ENCODE measurements at regions not wholly inside any gene's neighbourhood (a gene's known extent, or its start where the extent isn't known, plus 50 kb on each side); places are given as distances from the start of the nearest gene placed in this dataset.
"Not testable (repeated sequence)": the region's sequence is repeated elsewhere in the genome, so short reads cannot be mapped to it uniquely, and the experiment has no call there.

GRCh38 chr11:64428693-64429092, 69.7 kb downstream of the RPS6KA4 start:
- Histone ChIP-seq H3K27ac (ENCODE audit: low read depth in 1 of 2, low read length in 1 of 2) (no peak overlapping the region), H3K4me3 (ENCODE audit: low read length in 2 of 2) (no peak overlapping the region), H3K4me1 (ENCODE audit: control insufficient read depth in 2 of 2, insufficient read depth in 2 of 2, low read length in 2 of 2) (no peaks in the 10 kb centered on the region), H3K36me3 (ENCODE audit: control insufficient read depth in 2 of 2, insufficient read depth in 2 of 2, low read length in 1 of 2) (no peaks in the 10 kb centered on the region), H3K9me3 (ENCODE audit: control insufficient read depth in 2 of 2, insufficient read depth in 1 of 2, low read length in 1 of 2) (peaks cover 0 to 7% of the 10 kb centered on the region in 2 donors), H3K27me3 (ENCODE audit: control insufficient read depth in 2 of 2, insufficient read depth in 1 of 2, low read length in 1 of 2) (no peaks in the 10 kb centered on the region)
- no peak for DNase-seq (ENCODE audit: low read depth in 6 of 9, low spot score in 9 of 9)
- WGBS = 91% methylated on average over 12 of the region's 12 CpGs

DNA sequence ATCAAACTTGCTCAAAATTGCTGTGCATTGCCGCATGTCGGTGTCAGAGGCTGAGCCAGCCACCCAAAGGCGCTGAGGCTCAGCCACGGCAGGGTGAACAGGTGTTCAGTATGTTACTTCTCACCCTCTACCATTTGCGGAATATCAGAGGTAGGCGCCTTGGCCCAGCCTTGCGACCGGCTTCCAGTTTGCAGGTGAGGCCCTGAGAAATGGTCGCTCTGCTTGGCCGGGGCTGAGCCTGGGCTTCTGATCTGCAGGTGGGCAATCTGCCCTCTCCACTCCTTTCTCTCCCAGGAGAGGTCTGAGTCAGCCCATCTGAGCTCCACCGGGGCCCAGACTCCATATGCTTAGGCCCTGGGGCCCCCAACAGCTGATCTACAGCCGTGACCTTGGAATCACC, 71.0 kb downstream of the RPS6KA4 start:
- H3K4me3 ChIP-seq (ENCODE audit: low read length in 2 of 2) = no peak overlapping the region
- no peaks in the 10 kb centered on the region for H3K4me1 ChIP-seq (ENCODE audit: control insufficient read depth in 2 of 2, insufficient read depth in 2 of 2, low read length in 2 of 2)
- peaks cover 0 to 7% of the 10 kb centered on the region in 2 donors for H3K9me3 ChIP-seq (ENCODE audit: control insufficient read depth in 2 of 2, insufficient read depth in 1 of 2, low read length in 1 of 2)
- H3K36me3 ChIP-seq (ENCODE audit: control insufficient read depth in 2 of 2, insufficient read depth in 2 of 2, low read length in 1 of 2) = no peaks in the 10 kb centered on the region
- H3K27me3 ChIP-seq (ENCODE audit: control insufficient read depth in 2 of 2, insufficient read depth in 1 of 2, low read length in 1 of 2) = no peaks in the 10 kb centered on the region
- H3K27ac ChIP-seq (ENCODE audit: low read depth in 1 of 2, low read length in 1 of 2) = no peak overlapping the region
- whole genome bisulfite sequencing = 98% methylated on average over 12 of the region's 12 CpGs
- no peak for DNase-seq (ENCODE audit: low read depth in 6 of 9, low spot score in 9 of 9)

DNA sequence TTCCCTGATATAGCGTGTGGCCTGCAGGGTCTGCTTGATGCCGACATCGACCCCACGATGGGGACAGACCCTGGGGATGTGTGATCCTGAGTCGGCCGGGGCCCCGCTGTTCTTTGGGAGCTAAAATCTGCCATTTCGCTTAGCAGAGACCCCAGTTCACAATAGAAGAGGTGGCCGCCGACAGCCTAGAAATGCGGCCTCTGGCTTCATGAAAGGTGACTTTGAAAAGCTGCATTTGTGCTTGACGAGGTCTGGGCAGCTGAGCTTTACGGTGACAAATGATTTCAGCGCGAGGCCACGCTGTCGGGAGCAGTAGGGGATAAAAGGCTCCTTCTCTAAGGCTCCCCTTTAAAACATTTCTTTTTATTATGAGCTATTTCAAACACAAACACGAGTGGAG, 71.7 kb downstream of the RPS6KA4 start:
- Histone ChIP-seq H3K36me3 (ENCODE audit: control insufficient read depth in 2 of 2, insufficient read depth in 2 of 2, low read length in 1 of 2) (no peaks in the 10 kb centered on the region), H3K4me1 (ENCODE audit: control insufficient read depth in 2 of 2, insufficient read depth in 2 of 2, low read length in 2 of 2) (no peaks in the 10 kb centered on the region), H3K27me3 (ENCODE audit: control insufficient read depth in 2 of 2, insufficient read depth in 1 of 2, low read length in 1 of 2) (no peaks in the 10 kb centered on the region), H3K9me3 (ENCODE audit: control insufficient read depth in 2 of 2, insufficient read depth in 1 of 2, low read length in 1 of 2) (peaks cover 0 to 7% of the 10 kb centered on the region in 2 donors), H3K4me3 (ENCODE audit: low read length in 2 of 2) (no peak overlapping the region), H3K27ac (ENCODE audit: low read depth in 1 of 2, low read length in 1 of 2) (no peak overlapping the region)
- 94% methylated on average over 18 of the region's 18 CpGs for WGBS
- DNase-seq (ENCODE audit: low read depth in 6 of 9, low spot score in 9 of 9) = no peak

DNA sequence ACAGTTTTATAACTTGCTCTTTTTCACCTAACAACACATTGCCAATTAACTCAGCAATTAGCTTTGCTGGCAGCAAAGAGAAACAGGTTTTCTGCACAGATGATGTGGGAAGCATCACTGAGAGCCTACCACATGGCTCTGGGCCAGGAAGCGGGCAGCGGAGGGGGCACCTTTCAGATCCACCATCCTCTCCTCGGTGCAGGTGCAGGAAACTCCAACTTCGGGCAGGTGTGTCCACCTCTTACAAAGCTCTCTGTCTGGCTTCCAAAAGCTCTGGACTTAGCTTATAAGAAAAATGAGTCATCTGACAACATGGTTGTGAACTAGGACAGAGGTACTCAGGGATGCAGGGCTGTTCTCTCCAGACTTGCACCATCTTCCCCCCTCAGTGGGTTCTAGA, 77.0 kb downstream of the RPS6KA4 start:
- peaks cover 2% of the 10 kb centered on the region in 2 donors for H3K27me3 ChIP-seq (ENCODE audit: control insufficient read depth in 2 of 2, insufficient read depth in 1 of 2, low read length in 1 of 2)
- WGBS = 29% methylated on average over 4 of the region's 4 CpGs

DNA sequence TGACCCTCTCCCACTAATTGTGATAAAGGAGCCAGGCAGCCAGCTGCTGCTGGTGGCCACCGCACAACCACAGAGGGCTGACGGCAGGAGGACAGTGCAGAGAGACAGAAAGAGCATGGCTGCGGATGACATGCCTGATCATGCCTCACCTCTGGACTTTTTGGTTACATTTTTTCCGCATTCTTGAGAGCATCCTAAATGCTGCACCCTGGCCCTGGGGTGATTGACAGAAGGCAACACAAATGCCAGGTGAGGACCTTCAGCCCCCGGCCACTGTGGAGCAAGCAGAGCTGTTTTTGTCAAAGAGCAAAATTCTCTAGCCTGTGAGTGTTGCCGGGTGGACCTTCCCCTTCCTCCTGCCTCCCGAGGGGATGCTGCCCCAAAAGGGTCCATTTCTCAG, 78.5 kb downstream of the RPS6KA4 start:
- peaks cover 0 to under 1% of the 10 kb centered on the region in 2 donors for H3K9me3 ChIP-seq (ENCODE audit: control insufficient read depth in 2 of 2, insufficient read depth in 1 of 2, low read length in 1 of 2)
- H3K36me3 ChIP-seq (ENCODE audit: control insufficient read depth in 2 of 2, insufficient read depth in 2 of 2, low read length in 1 of 2) = no peaks in the 10 kb centered on the region
- no peak for DNase-seq (ENCODE audit: low read depth in 6 of 9, low spot score in 9 of 9)
- no peak overlapping the region for H3K4me3 ChIP-seq (ENCODE audit: low read length in 2 of 2)
- peaks cover 0 to 5% of the 10 kb centered on the region in 2 donors for H3K4me1 ChIP-seq (ENCODE audit: control insufficient read depth in 2 of 2, insufficient read depth in 2 of 2, low read length in 2 of 2)
- 81% methylated on average over 7 of the region's 7 CpGs for WGBS
- no peak overlapping the region for H3K27ac ChIP-seq (ENCODE audit: low read depth in 1 of 2, low read length in 1 of 2)
- H3K27me3 ChIP-seq (ENCODE audit: control insufficient read depth in 2 of 2, insufficient read depth in 1 of 2, low read length in 1 of 2) = peaks cover 2 to 6% of the 10 kb centered on the region in 2 donors

More for the DNA sequence above, 77.0 kb downstream of the RPS6KA4 start:
- no peak for DNase-seq (ENCODE audit: low read depth in 6 of 9, low spot score in 9 of 9)
- no peak overlapping the region for H3K27ac ChIP-seq (ENCODE audit: low read depth in 1 of 2, low read length in 1 of 2)
- no peaks in the 10 kb centered on the region for H3K36me3 ChIP-seq (ENCODE audit: control insufficient read depth in 2 of 2, insufficient read depth in 2 of 2, low read length in 1 of 2)
- H3K4me3 ChIP-seq (ENCODE audit: low read length in 2 of 2) = no peak overlapping the region
- H3K4me1 ChIP-seq (ENCODE audit: control insufficient read depth in 2 of 2, insufficient read depth in 2 of 2, low read length in 2 of 2) = peaks cover 0 to 5% of the 10 kb centered on the region in 2 donors
- peaks cover 0 to 7% of the 10 kb centered on the region in 2 donors for H3K9me3 ChIP-seq (ENCODE audit: control insufficient read depth in 2 of 2, insufficient read depth in 1 of 2, low read length in 1 of 2)

GRCh38 chr11:64438986-64439771, 80.2 kb downstream of the RPS6KA4 start:
- no peaks in the 10 kb centered on the region for H3K9me3 ChIP-seq (ENCODE audit: control insufficient read depth in 2 of 2, insufficient read depth in 1 of 2, low read length in 1 of 2)
- WGBS = 90% methylated on average over 22 of the region's 22 CpGs
- no peak for DNase-seq (ENCODE audit: low read depth in 6 of 9, low spot score in 9 of 9)
- no peaks in the 10 kb centered on the region for H3K36me3 ChIP-seq (ENCODE audit: control insufficient read depth in 2 of 2, insufficient read depth in 2 of 2, low read length in 1 of 2)
- H3K4me3 ChIP-seq (ENCODE audit: low read length in 2 of 2) = no peak overlapping the region
- peaks cover 2 to 6% of the 10 kb centered on the region in 2 donors for H3K27me3 ChIP-seq (ENCODE audit: control insufficient read depth in 2 of 2, insufficient read depth in 1 of 2, low read length in 1 of 2)
- peaks cover 0 to 5% of the 10 kb centered on the region in 2 donors for H3K4me1 ChIP-seq (ENCODE audit: control insufficient read depth in 2 of 2, insufficient read depth in 2 of 2, low read length in 2 of 2)
- H3K27ac ChIP-seq (ENCODE audit: low read depth in 1 of 2, low read length in 1 of 2) = no peak overlapping the region

DNA sequence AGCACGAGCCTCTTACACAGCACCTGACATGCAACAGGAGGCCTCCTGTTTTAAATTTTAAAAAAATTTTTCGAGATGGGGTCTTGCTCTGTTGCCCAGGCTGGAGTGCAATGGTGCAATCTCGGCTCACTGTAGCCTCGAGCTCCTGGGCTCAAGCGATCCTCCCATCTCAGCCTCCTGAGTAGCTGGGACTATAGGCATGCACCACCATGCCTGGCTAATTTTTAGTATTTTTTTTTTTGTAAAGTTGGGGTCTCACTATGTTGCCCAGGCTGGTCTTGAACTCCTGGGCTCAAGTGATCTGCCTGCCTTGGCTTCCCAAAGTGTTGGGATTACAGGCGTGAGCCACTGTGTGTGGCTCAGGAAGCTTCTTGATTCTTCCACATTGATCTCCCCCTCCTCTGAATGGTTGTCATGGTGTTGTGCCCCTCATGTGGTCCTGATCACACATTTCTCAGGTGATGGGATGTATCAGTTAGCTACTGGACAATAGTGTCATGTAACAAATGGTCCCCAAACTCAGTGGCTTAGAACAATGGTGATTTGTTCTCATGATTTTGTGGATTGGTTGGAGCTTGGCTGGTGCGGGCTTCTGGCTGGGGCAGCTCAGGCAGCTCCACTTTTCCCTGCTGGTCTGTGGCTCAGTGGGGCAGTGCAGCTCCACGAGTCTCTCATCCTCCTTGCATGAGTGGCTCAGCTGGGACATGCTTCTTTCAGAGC, 81.0 kb downstream of the RPS6KA4 start:
- not testable (repeated sequence) for H3K4me3 ChIP-seq (ENCODE audit: low read length in 2 of 2); H3K9me3 ChIP-seq (ENCODE audit: control insufficient read depth in 2 of 2, insufficient read depth in 1 of 2, low read length in 1 of 2); H3K4me1 ChIP-seq (ENCODE audit: control insufficient read depth in 2 of 2, insufficient read depth in 2 of 2, low read length in 2 of 2); DNase-seq (ENCODE audit: low read depth in 6 of 9, low spot score in 9 of 9); H3K27me3 ChIP-seq (ENCODE audit: control insufficient read depth in 2 of 2, insufficient read depth in 1 of 2, low read length in 1 of 2); H3K27ac ChIP-seq (ENCODE audit: low read depth in 1 of 2, low read length in 1 of 2); H3K36me3 ChIP-seq (ENCODE audit: control insufficient read depth in 2 of 2, insufficient read depth in 2 of 2, low read length in 1 of 2)
- WGBS = 92% methylated on average over 8 of the region's 8 CpGs

DNA sequence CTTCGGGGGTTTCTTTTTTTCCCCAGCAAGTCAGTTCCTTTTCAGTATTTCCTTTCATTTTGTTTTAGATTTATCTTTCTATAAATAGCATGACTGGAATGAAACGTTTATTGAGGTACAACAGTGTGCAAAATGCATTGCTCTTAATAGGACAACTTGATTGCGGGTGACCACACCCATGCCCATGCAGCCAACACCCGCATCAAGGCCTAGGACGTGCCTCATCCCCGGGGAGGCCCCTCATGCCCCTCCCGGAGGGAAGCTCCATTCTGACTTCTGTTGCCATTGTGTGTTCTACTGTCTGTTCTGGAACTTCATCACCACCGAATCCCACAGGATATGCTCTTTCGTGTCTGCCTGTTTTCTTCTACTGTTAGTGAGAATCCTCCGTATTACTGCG, 82.2 kb downstream of the RPS6KA4 start:
- Histone ChIP-seq H3K36me3 (ENCODE audit: control insufficient read depth in 2 of 2, insufficient read depth in 2 of 2, low read length in 1 of 2) (no peaks in the 10 kb centered on the region), H3K9me3 (ENCODE audit: control insufficient read depth in 2 of 2, insufficient read depth in 1 of 2, low read length in 1 of 2) (peaks cover 0 to 3% of the 10 kb centered on the region in 2 donors), H3K4me1 (ENCODE audit: control insufficient read depth in 2 of 2, insufficient read depth in 2 of 2, low read length in 2 of 2) (peaks cover 0 to 5% of the 10 kb centered on the region in 2 donors), H3K27me3 (ENCODE audit: control insufficient read depth in 2 of 2, insufficient read depth in 1 of 2, low read length in 1 of 2) (peaks cover 2 to 6% of the 10 kb centered on the region in 2 donors), H3K27ac (ENCODE audit: low read depth in 1 of 2, low read length in 1 of 2) (no peak overlapping the region), H3K4me3 (ENCODE audit: low read length in 2 of 2) (no peak overlapping the region)
- WGBS = 79% methylated on average over 11 of the region's 11 CpGs
- no peak for DNase-seq (ENCODE audit: low read depth in 6 of 9, low spot score in 9 of 9)

DNA sequence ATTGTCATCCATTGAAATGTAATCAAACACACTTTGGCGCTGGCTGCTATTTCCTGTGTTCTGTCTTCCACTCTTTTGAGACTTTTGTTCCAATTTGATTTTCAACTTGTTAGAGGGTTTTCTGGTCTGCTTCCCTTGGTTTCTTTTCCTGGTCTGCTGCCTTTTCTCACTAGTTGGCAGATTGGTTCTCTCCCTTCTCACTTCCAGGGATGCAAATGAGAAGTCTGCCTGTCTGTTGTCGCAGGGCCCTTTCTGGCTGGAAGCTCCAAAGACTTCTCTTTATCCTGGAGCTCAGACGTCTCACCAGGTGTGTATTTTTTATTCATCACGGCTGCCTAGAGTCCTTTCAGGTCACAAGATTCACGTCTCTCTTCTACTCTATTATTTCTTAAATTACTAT, 84.0 kb downstream of the RPS6KA4 start:
- no peak for DNase-seq (ENCODE audit: low read depth in 6 of 9, low spot score in 9 of 9)
- H3K4me3 ChIP-seq (ENCODE audit: low read length in 2 of 2) = no peak overlapping the region
- peaks cover 0 to 3% of the 10 kb centered on the region in 2 donors for H3K9me3 ChIP-seq (ENCODE audit: control insufficient read depth in 2 of 2, insufficient read depth in 1 of 2, low read length in 1 of 2)
- peaks cover 0 to 5% of the 10 kb centered on the region in 2 donors for H3K4me1 ChIP-seq (ENCODE audit: control insufficient read depth in 2 of 2, insufficient read depth in 2 of 2, low read length in 2 of 2)
- WGBS = 91% methylated on average over 5 of the region's 5 CpGs
- H3K36me3 ChIP-seq (ENCODE audit: control insufficient read depth in 2 of 2, insufficient read depth in 2 of 2, low read length in 1 of 2) = no peaks in the 10 kb centered on the region
- H3K27ac ChIP-seq (ENCODE audit: low read depth in 1 of 2, low read length in 1 of 2) = no peak overlapping the region
- peaks cover 0 to 5% of the 10 kb centered on the region in 2 donors for H3K27me3 ChIP-seq (ENCODE audit: control insufficient read depth in 2 of 2, insufficient read depth in 1 of 2, low read length in 1 of 2)
